NAMALWA (cell line): ENCODE measurements at regions not wholly inside any gene's neighbourhood (a gene's known extent, or its start where the extent isn't known, plus 50 kb on each side); places are given as distances from the start of the nearest gene placed in this dataset.
"Not testable (repeated sequence)": the region's sequence is repeated elsewhere in the genome, so short reads cannot be mapped to it uniquely, and the experiment has no call there.

Experiments
- DNase-seq: peaks from one replicate; pipeline ENCODE4 v3.0.0-alpha.2; 2015; ENCODE audit warnings: low spot score

DNA sequence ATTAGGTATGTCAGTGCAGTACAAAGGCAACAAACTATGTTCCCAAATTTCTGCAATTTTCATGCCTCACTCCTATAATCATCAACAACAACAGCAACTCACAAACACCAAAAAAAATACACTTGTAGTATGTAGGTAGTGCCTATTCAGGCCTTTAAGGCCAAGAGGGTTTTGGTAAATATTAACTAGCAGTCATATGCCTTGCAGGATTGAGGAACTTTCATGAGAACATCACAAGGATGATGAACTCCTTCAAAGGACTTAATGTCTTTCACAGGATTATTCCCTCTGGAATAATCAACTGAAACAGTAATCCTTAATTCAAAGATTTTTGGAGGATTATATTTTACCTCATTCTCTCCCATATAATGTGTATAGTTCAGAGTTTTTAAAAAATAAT is 293.8 kb downstream of the NOVA1 start:
- DNase-seq = no peak

DNA sequence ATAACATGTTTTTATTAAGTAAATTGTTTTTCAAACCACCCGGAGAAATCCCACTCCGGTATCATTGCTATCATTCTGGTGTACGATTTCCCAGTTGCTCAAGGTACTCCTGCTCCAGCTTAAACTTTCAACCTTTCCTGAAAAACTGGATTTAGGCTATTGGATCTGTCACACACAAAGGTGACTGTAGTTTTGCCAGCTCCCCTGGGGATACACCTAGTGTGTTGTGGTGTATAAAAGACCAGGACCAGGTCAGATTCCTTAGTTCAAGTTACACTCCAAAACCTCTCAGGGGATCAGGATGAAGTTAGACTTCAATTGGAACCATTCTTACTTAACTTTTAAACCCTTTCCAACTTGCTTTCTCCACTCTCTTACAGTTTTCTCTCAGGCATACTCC is 303.9 kb downstream of the NOVA1 start:
- DNase-seq = no peak

DNA sequence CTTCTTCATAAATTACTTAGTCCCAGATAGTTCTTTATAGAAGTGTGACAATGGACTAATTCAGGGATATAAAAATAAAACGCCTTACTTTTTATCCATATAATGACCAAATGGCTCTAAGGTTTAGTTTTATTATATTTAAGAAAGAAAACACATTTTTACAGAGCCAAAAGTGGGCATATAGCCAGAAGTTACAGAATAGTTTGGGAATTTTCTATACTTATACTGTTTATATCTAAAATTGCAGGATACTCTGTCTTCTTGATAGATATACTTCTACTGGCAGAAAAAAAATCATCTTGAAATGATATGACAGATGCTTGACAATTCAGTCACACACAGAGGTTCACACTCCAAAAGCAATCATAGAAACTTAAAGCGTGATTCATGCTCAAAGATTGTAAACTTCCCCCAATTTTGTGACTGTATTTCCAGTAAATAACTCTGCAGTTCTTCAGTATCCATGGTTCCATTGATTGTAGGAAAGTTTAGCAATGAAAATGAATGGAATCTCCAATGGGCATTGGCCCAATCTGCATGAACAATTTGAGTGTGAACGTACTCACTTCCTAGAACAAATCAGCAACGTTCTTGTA is 307.8 kb downstream of the NOVA1 start:
- DNase-seq = no peak

DNA sequence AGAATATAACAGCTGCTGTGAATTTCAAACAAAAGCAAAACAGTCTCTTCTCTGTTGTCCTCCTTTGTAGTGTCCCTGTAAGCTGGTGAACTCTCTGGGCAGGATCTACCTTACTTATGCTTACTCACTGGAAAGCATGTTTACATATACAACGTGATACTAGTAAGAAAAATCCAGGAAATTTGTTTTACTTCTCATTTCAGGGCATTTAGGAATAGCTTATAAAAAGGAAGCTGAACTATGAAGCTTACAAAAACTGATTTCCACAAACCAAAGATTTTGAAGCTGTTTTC is 311.0 kb downstream of the NOVA1 start:
- no peak for DNase-seq

DNA sequence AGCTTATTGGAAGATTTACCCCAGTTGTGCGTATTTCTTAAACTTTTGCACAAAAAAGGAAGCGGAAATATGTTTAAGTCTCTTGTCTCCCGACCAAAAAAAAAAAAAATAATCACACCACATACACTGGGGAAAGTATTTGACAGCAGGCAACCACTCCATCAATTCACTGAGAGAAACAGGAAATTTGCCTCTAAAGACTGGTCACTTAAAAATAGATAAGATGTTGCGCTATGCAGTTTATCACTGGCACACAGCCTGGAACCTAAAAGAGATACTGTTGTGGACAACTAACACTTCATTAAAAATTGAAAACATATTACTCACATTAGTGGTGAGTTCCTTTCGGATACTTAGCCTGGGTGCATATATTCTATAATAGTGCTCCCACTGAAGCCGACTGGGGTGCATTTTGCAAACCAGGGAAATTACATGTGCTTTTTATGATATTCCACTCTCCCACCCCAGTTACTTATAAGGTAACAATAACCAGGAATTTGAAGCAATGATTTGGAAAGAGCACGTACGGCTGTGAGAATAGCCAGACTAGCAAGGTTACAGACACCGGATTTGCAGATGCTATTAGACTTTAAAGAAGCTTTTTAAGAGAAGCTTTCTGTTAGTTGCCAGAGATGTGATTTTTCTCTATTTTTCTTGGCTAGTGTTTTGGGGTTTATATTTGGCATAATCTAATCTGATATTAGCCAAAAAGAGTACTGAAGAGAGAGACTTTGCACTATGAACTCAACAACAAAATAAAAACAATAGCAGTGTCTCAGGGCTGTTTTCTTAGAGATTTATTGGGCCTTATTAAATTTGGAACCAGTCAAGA is 311.5 kb downstream of the NOVA1 start:
- no peak for DNase-seq

DNA sequence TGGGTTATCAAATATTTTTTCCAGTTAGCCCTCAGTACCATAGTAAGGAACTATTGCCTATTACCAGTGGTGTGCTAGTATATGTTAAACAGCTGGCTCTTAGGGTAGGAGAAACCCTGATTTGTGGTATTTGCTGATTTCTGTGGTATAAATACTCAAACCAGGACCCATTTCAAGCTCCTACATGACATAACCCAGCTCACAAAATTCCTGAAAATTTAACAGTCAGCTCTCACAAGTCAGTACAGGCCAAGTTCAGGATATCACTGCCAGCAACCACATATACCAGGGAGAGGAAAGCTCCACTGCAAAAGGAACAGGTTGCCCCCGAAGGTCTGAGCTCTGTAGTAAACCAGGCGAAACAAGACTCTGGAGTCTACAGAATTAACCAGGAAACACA is 315.3 kb downstream of the NOVA1 start:
- DNase-seq = no peak

DNA sequence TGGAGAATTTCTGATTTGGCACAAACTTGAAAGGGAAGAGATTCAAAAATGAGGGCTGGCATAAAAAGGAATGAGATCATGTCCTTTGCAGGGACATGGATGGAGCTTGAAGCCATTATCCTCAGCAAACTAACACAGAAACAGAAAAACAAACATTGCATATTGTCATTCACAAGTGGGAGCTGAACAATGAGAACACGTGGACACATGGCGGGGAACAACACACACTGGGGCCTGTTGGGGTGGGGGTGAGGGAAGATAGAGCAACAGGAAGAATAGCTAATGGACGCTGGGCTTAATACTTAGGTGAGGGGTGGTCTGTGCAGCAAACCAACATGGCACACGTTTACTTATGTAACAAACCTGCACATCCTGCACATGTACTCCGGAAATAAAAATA is 315.8 kb downstream of the NOVA1 start:
- not testable (repeated sequence) for DNase-seq

DNA sequence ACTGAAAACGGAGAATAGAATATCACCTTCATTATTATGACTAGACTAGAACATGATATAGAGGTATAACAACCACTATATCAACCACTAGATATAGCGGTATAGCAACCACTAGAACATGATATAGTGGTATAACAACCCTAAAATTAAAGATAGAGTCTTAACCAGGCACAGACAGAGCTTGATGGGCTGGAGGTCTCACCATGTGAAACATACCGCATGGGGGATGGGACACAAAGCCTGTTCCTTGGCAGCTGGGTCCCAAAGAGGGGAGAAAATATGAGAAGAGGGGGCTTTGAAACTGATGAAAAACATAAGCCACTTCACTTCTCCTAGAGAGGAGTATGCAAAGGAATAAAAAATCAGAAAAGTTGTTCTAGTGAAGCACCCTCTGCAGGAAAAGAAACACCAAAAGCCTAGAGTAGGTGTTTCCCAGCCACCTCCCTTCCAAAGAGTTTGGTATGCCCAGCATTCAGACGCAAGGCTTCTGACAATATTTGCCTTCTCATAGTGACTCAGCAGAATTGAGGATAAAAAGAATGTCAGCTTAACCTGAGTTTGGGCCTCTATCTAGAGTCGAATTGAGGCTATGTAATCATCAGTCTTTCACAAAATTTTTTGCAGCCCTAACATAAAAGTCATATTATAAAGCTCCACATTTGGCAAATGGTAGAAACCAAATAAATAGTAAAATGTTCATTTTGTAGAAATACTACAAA is 316.4 kb downstream of the NOVA1 start:
- DNase-seq = no peak

DNA sequence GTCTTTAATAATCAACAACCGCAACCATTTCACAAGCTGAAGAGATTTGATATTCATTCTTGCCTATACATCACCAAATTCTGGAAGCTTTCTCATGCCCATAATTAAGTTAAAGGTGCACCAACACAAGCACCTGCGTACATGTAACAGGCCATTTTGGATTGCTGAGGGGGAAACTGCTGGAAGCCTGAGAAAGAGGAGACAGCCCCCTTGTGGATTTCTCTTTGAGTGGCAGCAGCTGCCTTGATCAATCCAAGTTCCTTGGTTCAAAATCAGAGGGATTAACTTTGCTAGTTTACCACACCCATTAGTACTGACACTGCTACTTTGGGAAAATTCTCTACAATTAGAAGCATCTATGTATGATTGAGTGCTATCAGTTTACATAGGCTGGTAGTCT is 321.1 kb downstream of the NOVA1 start:
- DNase-seq = peak; percentile 11

DNA sequence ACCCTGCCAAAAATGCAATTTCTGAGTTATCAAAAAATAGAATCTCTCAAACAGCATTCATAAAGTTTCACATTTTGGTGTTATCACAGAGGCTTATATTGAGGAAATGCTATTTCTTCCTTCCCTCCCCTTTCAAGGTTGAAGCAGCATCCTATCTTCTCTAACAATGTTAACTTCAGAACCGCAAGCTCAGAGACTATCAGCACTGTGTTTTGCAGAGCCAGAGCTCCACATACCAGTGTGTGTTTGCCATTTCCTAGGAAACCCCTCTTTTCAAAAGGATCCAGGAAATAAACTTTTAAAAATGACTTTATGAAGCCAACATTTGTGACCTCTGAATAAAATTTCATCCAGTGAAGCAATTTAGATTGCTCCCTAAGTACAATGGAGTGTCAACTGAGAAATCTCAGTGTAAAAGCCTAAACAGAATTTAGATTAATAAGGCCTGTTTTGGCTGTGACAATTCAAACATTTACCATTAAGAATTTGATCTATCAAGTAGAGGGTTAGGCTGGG is 332.6 kb downstream of the NOVA1 start:
- DNase-seq = no peak

DNA sequence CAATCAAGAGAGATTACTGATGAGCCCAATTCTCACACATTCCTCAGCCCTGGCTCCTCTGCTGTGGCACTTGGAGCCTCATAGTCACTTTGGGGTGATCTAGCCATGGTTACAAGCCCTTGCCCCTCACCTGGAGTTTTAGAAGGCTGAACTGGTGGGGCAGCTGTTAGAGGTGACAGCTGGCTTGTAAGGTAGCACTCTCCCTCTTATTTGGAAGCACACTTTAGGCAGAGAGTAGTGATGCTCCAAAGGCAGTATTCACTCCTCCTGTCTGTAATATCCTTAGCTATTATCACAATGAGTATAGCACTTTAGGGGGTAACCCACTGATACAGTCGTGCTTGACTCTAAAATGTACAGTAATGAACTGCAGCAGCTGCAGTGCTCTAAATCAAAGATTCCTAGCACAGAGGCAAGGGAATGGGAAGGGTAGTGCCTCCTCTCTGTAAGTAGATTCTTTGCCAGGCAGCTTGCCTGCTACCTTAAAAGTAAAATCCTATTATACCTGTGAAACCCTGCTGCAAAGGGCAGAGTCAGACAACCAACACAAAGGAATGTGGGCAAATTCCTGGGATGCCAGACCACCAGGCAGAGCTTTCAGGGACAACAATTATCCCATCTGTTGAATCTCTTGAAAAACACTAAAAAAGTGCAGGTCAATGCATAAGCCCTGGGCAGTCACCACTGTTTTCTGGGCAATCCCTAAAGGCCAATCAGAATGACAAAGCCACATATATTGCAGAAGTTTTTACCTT is 336.3 kb downstream of the NOVA1 start:
- no peak for DNase-seq

DNA sequence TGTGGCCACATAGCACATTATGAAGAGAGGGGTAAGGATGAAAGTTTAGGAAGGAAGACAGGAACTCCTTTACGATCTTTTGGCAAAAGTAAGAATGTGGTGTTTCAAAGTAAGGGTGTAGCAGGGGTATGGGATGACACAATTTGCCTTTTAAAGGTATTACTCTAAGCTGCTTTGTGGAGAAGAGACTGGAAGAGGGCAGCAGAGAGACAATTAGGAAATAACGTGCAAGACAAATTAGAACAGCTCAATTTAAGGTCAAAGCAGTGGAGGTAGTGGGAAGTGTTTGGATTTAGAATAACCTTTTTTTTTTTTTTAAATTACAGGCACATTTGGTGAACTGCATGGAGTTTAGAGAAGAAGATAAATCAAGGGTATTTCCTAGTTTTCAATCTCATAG is 342.6 kb downstream of the NOVA1 start:
- peak; percentile 4 for DNase-seq

DNA sequence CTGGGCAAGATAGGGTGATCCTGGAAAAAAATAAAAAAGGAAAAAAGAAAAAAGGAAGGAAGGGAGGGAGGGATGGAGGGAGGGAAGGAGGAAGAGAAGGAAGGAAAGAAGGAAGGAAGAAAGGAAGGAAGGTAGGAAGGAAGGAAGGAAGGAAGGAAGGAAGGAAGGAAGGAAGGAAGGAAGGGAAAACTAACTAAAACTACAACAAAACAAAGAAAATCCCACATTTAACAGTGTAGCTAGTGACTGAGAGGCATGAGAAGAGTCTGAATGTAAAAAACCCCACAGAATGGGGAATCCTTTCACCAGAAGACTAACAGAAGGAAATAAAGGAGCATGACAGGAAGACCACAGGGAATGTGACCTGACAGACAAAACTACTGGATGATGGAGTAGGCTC is 345.7 kb downstream of the NOVA1 start:
- DNase-seq = no peak

DNA sequence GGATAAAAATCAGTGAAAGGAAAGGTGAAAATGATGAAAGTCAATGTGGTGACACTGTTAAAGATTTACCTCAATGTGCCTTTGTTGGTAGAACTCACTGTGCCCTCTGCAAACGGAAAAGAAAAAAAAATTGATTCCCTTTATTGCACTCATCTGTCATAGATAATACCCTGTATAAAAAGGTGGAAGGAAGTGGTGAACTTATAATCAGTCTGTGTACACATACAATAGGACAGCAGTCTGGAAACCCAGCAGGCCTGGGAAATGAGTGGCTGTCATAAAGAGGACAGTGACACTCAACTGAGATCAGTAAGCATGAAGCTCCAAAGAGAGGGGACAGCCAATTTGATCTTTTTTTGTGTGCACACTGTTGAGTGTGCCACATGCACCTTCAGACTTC is 364.7 kb downstream of the NOVA1 start:
- DNase-seq = no peak

DNA sequence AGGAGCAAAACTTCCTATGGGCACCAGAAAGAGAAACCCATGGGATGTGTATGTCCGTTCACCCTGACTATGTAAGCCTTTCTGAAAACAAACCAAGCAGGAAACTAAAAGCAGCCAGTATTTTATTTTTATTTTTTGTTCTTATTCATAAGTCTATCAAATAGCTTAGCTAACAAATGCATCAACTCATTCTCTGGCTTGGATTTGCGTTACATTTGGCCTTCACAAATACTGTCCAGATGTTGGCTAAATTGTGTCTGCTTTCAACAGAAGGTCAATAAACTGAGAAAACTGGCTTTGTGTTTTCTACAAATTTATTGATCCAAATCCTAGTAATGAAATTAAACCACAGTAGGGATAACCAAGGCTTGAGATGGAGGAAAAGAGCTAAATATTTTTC is 379.0 kb downstream of the NOVA1 start:
- DNase-seq = no peak

DNA sequence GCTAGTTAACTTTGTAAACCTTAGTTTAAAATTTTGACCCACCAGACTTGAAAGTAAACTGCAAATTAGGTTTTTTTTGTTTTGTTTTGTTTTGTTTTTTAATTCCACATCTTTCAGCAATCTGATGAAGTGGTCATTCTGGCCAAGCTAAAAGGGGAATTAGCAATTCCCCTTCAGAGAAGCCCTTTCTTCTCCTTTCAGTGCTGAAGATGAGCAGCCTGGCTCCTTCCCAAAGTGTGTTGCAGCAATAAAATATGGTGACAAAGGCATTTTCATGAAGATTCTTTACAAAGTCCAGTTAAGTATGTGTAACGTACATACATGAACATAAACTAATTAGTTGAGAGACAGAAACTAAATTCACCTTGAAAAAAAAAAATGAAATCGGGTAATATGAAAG is 380.1 kb downstream of the NOVA1 start:
- no peak for DNase-seq

DNA sequence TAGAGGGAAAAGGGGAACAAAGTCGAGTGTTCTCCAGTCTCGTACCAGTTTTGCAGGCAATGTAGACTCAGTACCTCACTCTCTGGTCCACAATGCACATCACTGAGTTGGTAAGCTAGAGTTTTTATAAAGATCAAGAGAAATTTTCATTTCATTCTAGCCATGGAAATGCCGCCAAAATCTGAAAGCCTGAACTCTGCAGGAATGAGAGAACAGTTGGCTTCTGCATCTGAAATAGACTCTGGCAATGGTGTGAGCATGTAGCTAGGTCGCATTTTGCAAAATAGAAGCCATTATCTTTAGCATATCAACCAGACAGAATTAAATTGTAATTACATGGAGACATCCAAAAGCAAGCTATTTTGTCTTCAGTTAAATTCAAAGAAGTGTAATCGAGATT is 381.0 kb downstream of the NOVA1 start:
- no peak for DNase-seq

DNA sequence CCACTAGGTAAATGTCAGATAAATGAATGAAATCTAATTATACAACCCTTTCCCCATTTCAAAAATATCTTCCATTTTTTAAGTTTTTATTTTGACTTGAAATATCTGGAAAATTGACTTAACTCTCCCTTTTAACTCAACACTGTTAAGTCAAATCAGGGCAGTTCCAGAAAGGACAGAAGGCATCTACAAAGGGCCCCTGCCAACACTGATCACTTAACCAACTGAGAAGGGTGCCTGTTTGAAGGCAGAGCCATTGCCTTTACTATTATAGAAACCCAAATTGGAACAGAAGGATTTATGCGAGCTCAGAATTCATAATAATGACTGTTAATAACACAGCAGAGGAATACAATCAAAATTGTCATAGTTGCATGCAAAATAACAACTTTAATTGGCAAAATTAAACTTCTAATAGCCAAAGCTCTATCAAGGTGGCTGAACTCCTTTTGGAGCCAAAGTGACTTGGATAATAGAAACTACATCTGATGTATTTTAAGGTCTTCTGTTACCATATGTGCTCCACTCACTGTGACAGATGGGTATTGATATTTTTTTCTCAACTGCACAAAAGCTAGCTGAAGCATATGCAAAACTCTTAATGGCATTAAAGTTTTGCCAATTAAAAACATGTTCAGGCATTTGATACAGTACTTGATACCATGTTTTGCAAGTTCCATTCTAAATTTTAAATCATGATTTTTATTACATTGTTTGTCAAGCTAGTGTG is 383.8 kb downstream of the NOVA1 start:
- no peak for DNase-seq

DNA sequence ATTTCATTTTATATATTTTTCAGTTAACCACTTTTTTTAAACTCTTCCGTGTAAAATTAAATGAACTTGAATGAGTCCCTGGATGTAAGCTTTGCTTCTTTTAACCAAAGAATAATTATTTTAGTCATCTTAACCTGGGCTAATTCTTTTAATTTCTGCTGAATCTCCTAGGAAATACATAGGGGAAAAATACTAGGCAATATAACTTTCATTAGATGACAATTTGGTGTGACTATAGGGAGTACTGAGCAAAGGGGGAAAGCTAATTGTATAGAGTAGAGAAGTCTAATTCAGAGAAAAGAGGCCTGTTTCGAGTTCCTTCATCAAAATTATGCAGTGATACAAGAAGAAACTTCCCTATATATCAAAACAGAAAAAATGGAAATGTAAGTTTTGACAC is 388.1 kb downstream of the NOVA1 start:
- no peak for DNase-seq

DNA sequence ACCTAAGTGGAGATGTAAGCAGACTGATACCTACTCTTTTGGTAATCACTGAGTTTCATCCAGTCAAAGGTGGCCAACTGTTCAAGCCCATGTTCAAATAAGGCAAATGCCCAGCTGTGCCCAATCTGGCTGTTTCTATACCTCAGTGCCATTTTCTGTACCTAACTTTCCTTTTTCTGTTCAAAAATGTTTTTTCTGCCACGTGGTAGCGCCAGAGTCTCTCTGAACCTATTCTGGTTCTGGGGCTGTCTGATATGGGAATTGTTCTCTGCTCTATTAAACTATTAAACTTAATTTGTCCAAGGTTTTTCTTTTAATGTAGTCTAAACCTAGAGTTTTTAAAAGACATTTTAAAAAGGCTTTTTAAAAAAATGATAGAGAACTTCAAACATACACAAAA is 391.2 kb downstream of the NOVA1 start:
- no peak for DNase-seq

DNA sequence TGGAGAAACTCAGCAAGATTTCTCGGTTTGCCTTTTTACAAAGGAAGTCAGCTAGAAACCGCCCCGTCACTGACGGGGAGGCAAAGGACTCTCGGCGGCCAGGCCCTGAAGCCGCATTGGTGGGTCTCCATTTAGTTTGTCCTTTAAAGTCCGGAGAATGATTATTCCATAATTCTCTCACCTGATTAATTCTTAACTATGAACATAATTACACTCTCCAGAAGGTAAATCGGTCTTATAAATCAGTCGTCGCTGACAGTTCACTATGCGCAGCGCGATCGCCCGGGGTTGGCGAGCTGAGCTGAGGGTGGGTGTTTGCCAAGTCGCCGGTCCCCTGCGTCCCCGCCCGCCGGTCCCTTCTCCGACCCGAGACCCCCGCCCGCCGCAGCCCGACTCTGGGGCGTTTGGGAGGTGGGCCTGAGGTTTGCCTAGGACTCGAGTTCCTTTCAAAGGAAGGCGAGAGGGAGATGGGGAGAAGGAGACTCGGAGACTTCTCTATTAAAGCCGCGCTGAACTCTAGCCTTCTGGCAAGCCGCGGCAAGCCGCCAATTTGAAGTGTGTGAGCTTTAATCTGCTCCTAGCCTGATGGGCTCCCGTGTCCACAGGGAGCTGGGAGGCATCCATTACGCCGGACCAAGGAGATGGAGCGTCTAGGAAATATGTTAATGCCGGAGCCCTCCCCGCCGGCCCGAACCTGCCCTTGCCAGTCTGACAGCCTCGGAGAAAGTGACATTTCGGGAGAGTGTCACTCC is 392.9 kb downstream of the NOVA1 start:
- DNase-seq = no peak
